ENCODE measurements at regions not wholly inside any gene's neighbourhood (a gene's known extent, or its start where the extent isn't known, plus 50 kb on each side); places are given as distances from the start of the nearest gene placed in this dataset.

DNA sequence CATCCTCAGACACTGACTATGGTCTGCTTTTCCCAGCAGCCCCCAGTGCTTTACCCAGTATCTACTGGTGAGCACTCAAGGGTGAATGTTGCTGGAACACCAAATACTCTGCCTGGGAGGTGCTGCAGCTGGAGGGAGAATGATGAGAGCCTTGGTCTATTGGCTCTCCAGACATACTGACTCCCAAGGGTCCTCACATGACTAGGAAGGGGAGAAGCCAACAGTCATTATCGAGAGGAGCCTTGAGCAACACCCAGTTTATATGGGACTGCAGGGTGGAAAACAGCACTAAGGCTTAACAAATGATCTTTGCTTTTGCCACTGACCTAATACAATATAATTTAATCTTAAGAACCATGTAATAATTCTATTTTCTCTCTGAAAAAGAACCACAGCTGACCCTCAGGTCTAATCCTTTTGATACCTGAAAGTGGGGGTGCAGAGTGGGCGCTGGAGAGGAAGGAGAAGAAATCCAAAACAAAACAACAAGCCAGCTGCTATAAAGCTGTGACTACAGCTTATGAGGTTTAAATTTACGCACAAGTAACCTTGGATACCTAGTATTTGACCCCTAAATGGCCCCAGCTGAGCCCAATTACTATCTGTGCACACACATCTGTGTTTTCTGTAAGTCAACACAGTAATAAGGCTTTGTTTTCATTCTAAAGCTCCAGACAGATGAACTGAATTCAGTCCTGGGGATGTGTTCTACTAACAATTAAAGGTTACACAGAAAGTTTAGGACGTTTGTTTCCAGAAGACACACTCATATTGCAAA is 107.8 kb upstream of the GRIP1 start:
- ATAC-seq (ENCODE audit: poor library complexity) = no peak
- intact Hi-C loops (cut with DNase I, micrococcal nuclease) = no loop called here
- Histone ChIP-seq H3K4me1 (ENCODE audit: insufficient read depth, low read length) (no peaks in the 10 kb centered on the region), H3K4me3 (ENCODE audit: low read length) (no peak overlapping the region), H3K36me3 (ENCODE audit: insufficient read depth, low read length) (no peaks in the 10 kb centered on the region), H3K27ac (ENCODE audit: low read depth in 1 of 2, low read length in 2 of 2) (no peak overlapping the region), H3K9me3 (ENCODE audit: control insufficient read depth in 1 of 2, insufficient read depth in 1 of 2, low read length in 2 of 2) (no peaks in the 10 kb centered on the region), H3K27me3 (ENCODE audit: control insufficient read depth in 1 of 2, insufficient read depth in 2 of 2, low read length in 2 of 2) (no peaks in the 10 kb centered on the region)
- ChIA-PET CTCF (no interaction called here), POLR2A (no interaction called here)
- no peak overlapping the region for H3K27ac Mint-ChIP-seq
- no peaks in the 10 kb centered on the region for H3K9me3 Mint-ChIP-seq
- no peaks in the 10 kb centered on the region for H3K4me1 Mint-ChIP-seq (ENCODE audit: low read depth)
- H3K4me3 Mint-ChIP-seq = no peak overlapping the region
- TF ChIP-seq, protein P1, sequence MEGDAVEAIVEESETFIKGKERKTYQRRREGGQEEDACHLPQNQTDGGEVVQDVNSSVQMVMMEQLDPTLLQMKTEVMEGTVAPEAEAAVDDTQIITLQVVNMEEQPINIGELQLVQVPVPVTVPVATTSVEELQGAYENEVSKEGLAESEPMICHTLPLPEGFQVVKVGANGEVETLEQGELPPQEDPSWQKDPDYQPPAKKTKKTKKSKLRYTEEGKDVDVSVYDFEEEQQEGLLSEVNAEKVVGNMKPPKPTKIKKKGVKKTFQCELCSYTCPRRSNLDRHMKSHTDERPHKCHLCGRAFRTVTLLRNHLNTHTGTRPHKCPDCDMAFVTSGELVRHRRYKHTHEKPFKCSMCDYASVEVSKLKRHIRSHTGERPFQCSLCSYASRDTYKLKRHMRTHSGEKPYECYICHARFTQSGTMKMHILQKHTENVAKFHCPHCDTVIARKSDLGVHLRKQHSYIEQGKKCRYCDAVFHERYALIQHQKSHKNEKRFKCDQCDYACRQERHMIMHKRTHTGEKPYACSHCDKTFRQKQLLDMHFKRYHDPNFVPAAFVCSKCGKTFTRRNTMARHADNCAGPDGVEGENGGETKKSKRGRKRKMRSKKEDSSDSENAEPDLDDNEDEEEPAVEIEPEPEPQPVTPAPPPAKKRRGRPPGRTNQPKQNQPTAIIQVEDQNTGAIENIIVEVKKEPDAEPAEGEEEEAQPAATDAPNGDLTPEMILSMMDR (IDR thresholded peaks at IDR 0.05) = no peak
- no peaks in the 10 kb centered on the region for H3K27me3 Mint-ChIP-seq
- no peak for DNase-seq
- H3K36me3 Mint-ChIP-seq (ENCODE audit: low read depth) = no peaks in the 10 kb centered on the region

DNA sequence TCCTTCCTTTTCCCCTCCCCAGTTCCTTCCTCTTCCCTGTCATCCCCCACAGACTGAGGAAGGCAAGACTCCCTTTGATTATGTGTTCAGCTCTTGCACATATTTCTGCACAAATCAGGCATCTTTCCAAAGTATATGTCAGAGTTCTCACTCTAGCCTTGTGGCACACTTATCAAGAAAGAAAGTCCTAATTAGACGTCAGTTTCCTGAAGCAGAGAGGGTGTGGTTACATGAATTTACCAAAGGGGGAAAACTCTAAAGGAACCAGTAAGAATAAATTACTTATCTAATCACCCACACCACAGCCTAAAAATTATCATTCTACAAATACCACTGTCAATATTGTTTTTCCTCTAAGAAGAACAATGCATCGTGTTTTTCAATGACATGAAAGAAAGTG is 120.7 kb upstream of the GRIP1 start:
- ChIA-PET CTCF (no interaction called here), POLR2A (interaction anchor here (1.4 kb wide), 1 partner anchor 11 kb away, joined by 3 read pairs; no protein-coding TSS in a partner anchor)
- Mint-ChIP-seq H3K9me3 (no peaks in the 10 kb centered on the region), H3K4me1 (ENCODE audit: low read depth) (peaks cover 5% of the 10 kb centered on the region), H3K27me3 (peaks cover 2% of the 10 kb centered on the region), H3K36me3 (ENCODE audit: low read depth) (no peaks in the 10 kb centered on the region), H3K27ac (no peak overlapping the region), H3K4me3 (no peak overlapping the region)
- H3K27ac ChIP-seq (ENCODE audit: low read depth in 1 of 2, low read length in 2 of 2) = no peak overlapping the region
- H3K36me3 ChIP-seq (ENCODE audit: insufficient read depth, low read length) = no peaks in the 10 kb centered on the region
- TF ChIP-seq, protein P1 (IDR thresholded peaks at IDR 0.05) = no peak
- DNase-seq (no peak), ATAC-seq (ENCODE audit: poor library complexity) (no peak)
- H3K4me1 ChIP-seq (ENCODE audit: insufficient read depth, low read length) = no peaks in the 10 kb centered on the region
- no peaks in the 10 kb centered on the region for H3K27me3 ChIP-seq (ENCODE audit: control insufficient read depth in 1 of 2, insufficient read depth in 2 of 2, low read length in 2 of 2)
- no peak overlapping the region for H3K4me3 ChIP-seq (ENCODE audit: low read length)
- intact Hi-C loops (cut with DNase I, micrococcal nuclease) = no loop called here
- H3K9me3 ChIP-seq (ENCODE audit: control insufficient read depth in 1 of 2, insufficient read depth in 1 of 2, low read length in 2 of 2) = no peaks in the 10 kb centered on the region

DNA sequence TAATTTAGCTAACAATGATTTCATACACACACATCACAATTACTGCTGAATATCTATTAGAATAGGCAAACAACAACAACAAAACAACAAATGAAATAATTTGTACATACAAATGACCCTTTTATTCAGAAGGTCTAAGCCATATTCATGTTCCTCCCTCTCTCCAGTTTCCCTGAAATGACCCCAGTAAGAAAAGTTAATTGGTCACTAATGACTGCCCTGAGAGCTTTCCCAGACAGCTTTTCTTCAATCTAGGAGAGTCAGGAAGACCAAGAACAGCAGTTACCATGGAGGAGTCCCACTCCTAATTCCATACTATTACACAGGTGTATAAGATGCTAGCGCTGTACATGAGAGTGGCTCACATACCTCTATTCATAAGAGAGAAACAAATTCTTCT is 121.2 kb upstream of the GRIP1 start:
- H3K27me3 Mint-ChIP-seq = peaks cover 5% of the 10 kb centered on the region
- Histone ChIP-seq H3K36me3 (ENCODE audit: insufficient read depth, low read length) (no peaks in the 10 kb centered on the region), H3K4me3 (ENCODE audit: low read length) (no peak overlapping the region), H3K27me3 (ENCODE audit: control insufficient read depth in 1 of 2, insufficient read depth in 2 of 2, low read length in 2 of 2) (no peaks in the 10 kb centered on the region), H3K27ac (ENCODE audit: low read depth in 1 of 2, low read length in 2 of 2) (no peak overlapping the region), H3K9me3 (ENCODE audit: control insufficient read depth in 1 of 2, insufficient read depth in 1 of 2, low read length in 2 of 2) (no peaks in the 10 kb centered on the region), H3K4me1 (ENCODE audit: insufficient read depth, low read length) (no peaks in the 10 kb centered on the region)
- DNase-seq (no peak), ATAC-seq (ENCODE audit: poor library complexity) (no peak)
- H3K36me3 Mint-ChIP-seq (ENCODE audit: low read depth) = no peaks in the 10 kb centered on the region
- ChIA-PET CTCF (no interaction called here), POLR2A (interaction anchor here (1.4 kb wide), 1 partner anchor 12 kb away, joined by 3 read pairs; no protein-coding TSS in a partner anchor)
- TF ChIP-seq, protein P1 (IDR thresholded peaks at IDR 0.05) = no peak
- intact Hi-C loops (cut with DNase I, micrococcal nuclease) = no loop called here
- H3K27ac Mint-ChIP-seq = no peak overlapping the region
- H3K4me3 Mint-ChIP-seq = no peak overlapping the region
- no peaks in the 10 kb centered on the region for H3K9me3 Mint-ChIP-seq
- peaks cover 5% of the 10 kb centered on the region for H3K4me1 Mint-ChIP-seq (ENCODE audit: low read depth)
